ENCODE measurements at regions not wholly inside any gene's neighbourhood (a gene's known extent, or its start where the extent isn't known, plus 50 kb on each side); places are given as distances from the start of the nearest gene placed in this dataset.

- peaks cover 0 to 3% (median 0%) of the 10 kb centered on the region in 3 donors for H3K9me3 ChIP-seq
- H3K27me3 ChIP-seq, result no peaks in the 10 kb centered on the region
- 54 to 91% methylated on average over 4 to 6 of the region's 6 CpGs for WGBS, 2 donors (ENCODE audit: low coverage in 1 of 2)
- no peaks in the 10 kb centered on the region for H3K36me3 ChIP-seq
- H3K27ac ChIP-seq, result no peak overlapping the region
- TF ChIP-seq CTCF (IDR thresholded peaks at IDR 0.05), result no peak
- no peak for TF ChIP-seq POLR2AphosphoS5 (IDR thresholded peaks at IDR 0.05)
- TF ChIP-seq POLR2A (IDR thresholded peaks at IDR 0.05), result no peak
- no peak for TF ChIP-seq EP300 (IDR thresholded peaks at IDR 0.05)
- ATAC-seq, result no peak
- no peak overlapping the region for H3K4me3 ChIP-seq
- no peaks in the 10 kb centered on the region for H3K4me1 ChIP-seq
Measured at GRCh38 chr3:146739203-146739671, 134.1 kb upstream of the PLSCR5 start.

DNA sequence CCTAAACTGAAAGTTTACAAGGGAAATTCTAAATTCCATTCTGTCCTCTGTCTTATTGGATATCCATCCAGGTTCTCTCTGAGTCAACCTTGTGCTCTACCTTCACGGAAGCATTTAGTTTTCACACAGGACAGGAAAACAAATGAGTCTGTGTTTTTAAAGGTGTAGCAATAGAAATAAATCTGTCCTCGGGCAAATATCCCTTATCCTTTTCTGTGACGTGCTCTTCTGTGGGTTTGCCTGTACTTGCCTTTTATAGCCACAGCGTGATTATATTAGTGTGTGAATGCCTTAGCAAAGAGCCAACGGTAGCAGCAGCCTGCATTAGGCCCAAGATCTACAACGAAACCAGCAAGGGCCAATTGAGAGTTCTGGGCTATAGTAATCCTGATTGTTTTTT, 127.2 kb upstream of the PLSCR5 start:
- Histone ChIP-seq H3K9me3 (peaks cover 0 to 5% (median 0%) of the 10 kb centered on the region in 3 donors), H3K36me3 (no peaks in the 10 kb centered on the region), H3K27me3 (no peaks in the 10 kb centered on the region), H3K27ac (no peak overlapping the region), H3K4me1 (no peaks in the 10 kb centered on the region), H3K4me3 (no peak overlapping the region)
- 64 to 76% methylated on average over 4 to 6 of the region's 6 CpGs for WGBS, 2 donors (ENCODE audit: low coverage in 1 of 2)
- no peak for ATAC-seq
- no peak for TF ChIP-seq POLR2AphosphoS5 (IDR thresholded peaks at IDR 0.05)
- TF ChIP-seq CTCF (IDR thresholded peaks at IDR 0.05), result no peak
- no peak for TF ChIP-seq POLR2A (IDR thresholded peaks at IDR 0.05)

DNA sequence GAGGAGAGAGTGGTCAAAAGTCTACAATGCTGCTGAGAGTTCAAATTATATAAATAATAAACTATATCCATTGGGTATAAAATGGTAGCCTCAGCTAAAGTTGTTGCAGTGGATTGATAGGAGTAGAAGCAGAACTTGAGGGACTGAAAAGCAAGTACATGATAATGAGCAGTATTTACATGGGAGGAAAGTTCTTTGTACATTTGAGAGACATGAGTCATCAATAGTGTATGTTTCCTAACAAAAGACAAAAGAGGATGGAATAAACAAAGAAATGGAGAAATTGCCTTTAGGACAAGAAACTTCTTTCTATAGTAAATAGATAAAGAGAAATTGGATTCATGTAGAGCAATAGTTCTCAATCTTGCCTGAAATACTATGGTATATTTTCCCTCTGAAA, 110.0 kb upstream of the PLSCR5 start:
- Histone ChIP-seq H3K27ac (no peak overlapping the region), H3K36me3 (no peaks in the 10 kb centered on the region), H3K4me1 (no peaks in the 10 kb centered on the region), H3K4me3 (no peak overlapping the region), H3K9me3 (no peaks in the 10 kb centered on the region), H3K27me3 (no peaks in the 10 kb centered on the region)
- no peak for ATAC-seq
- TF ChIP-seq CTCF (IDR thresholded peaks at IDR 0.05) (no peak), POLR2A (IDR thresholded peaks at IDR 0.05) (no peak), EP300 (IDR thresholded peaks at IDR 0.05) (no peak), POLR2AphosphoS5 (IDR thresholded peaks at IDR 0.05) (no peak)

GRCh38 chr3:146712806-146713205, 107.7 kb upstream of the PLSCR5 start:
- Histone ChIP-seq H3K4me3 (no peak overlapping the region), H3K9me3 (no peaks in the 10 kb centered on the region), H3K27ac (no peak overlapping the region), H3K27me3 (no peaks in the 10 kb centered on the region), H3K36me3 (no peaks in the 10 kb centered on the region), H3K4me1 (no peaks in the 10 kb centered on the region)
- WGBS, 2 donors (ENCODE audit: low coverage in 1 of 2), result 62 to 83% methylated on average over 3 of the region's 3 CpGs
- no peak for ATAC-seq
- no peak for TF ChIP-seq POLR2A (IDR thresholded peaks at IDR 0.05)
- TF ChIP-seq POLR2AphosphoS5 (IDR thresholded peaks at IDR 0.05), result no peak

- no peaks in the 10 kb centered on the region for H3K9me3 ChIP-seq
- H3K36me3 ChIP-seq, result no peaks in the 10 kb centered on the region
- no peaks in the 10 kb centered on the region for H3K27me3 ChIP-seq
- H3K4me3 ChIP-seq, result no peak overlapping the region
- no peak for TF ChIP-seq POLR2A (IDR thresholded peaks at IDR 0.05)
- no peak for TF ChIP-seq CTCF (IDR thresholded peaks at IDR 0.05)
- no peak for TF ChIP-seq POLR2AphosphoS5 (IDR thresholded peaks at IDR 0.05)
- TF ChIP-seq EP300 (IDR thresholded peaks at IDR 0.05), result no peak
- 41 to 60% methylated on average over 3 of the region's 3 CpGs for WGBS, 2 donors (ENCODE audit: low coverage in 1 of 2)
- ATAC-seq, result no peak
- no peak overlapping the region for H3K27ac ChIP-seq
- no peaks in the 10 kb centered on the region for H3K4me1 ChIP-seq
Measured at GRCh38 chr3:146709969-146710368, 104.8 kb upstream of the PLSCR5 start.

Data from gastroesophageal sphincter (tissue), 4 donors.